Neural cell (in vitro differentiated cells): ENCODE measurements at regions not wholly inside any gene's neighbourhood (a gene's known extent, or its start where the extent isn't known, plus 50 kb on each side); places are given as distances from the start of the nearest gene placed in this dataset.

Experiments used
- MXI1 ChIP-seq: fragments of 450-650 bp; conservative IDR thresholded peaks from 2 replicates; pipeline ENCODE4 v1.6.1; 2014; ENCODE audit warnings: antibody characterized with exemption, mild to moderate bottlenecking; ENCODE audit not compliant: poor library complexity, severe bottlenecking
- TF ChIP-seq, protein P1 (sequence below): fragments of 450-650 bp; IDR thresholded peaks from 2 replicates; pipeline ENCODE4 v1.5.1; 2014; ENCODE audit warnings: antibody characterized with exemption, mild to moderate bottlenecking, moderate library complexity; ENCODE audit not compliant: poor library complexity, severe bottlenecking

DNA sequence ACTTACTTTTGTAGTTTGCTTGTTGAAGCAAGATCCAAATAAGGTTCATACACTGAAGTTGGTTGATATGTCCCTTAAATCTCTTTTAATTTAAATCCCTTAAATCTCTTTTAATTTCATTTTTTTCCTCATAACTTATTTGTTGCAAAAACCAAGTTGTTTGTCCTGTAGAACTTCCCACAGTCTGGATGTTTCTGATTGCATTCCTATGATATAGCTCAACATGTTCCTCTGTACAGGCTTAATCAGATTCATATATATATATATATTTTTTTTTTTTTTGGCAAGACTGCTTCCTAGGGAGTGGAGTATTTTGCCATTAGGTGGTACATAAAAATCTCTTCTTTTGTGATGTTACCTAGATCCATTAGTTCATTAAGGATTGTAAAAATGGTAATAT, 174.9 kb upstream of the MKLN1 start:
- TF ChIP-seq, protein P1, sequence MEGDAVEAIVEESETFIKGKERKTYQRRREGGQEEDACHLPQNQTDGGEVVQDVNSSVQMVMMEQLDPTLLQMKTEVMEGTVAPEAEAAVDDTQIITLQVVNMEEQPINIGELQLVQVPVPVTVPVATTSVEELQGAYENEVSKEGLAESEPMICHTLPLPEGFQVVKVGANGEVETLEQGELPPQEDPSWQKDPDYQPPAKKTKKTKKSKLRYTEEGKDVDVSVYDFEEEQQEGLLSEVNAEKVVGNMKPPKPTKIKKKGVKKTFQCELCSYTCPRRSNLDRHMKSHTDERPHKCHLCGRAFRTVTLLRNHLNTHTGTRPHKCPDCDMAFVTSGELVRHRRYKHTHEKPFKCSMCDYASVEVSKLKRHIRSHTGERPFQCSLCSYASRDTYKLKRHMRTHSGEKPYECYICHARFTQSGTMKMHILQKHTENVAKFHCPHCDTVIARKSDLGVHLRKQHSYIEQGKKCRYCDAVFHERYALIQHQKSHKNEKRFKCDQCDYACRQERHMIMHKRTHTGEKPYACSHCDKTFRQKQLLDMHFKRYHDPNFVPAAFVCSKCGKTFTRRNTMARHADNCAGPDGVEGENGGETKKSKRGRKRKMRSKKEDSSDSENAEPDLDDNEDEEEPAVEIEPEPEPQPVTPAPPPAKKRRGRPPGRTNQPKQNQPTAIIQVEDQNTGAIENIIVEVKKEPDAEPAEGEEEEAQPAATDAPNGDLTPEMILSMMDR, result no peak
- no peak for TF ChIP-seq MXI1
